ENCODE measurements at regions not wholly inside any gene's neighbourhood (a gene's known extent, or its start where the extent isn't known, plus 50 kb on each side); places are given as distances from the start of the nearest gene placed in this dataset.

DNA sequence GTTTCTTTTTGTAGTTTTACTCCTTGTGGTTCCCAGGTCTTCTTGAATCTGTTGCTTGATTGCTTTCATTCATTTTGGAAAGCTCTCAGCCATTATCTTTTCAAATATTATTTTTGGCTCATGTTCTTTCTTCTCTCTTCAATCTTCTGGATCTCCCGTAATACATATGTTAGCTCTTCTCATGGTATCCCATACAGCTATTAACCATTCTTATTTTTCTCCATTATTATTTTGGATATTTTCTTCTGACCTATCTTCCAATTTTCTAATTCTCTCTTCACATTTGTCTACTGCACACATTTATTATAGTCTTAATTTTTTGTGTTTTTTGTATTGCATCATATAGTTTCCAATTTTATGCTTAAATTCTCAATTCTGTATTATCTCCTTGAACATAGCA, 123.9 kb upstream of the ARID2 start:
- Histone ChIP-seq H3K36me3 (ENCODE audit: insufficient read depth, low read length, poor library complexity, severe bottlenecking) (no peaks in the 10 kb centered on the region), H3K4me3 (ENCODE audit: low read depth, low read length, poor library complexity, severe bottlenecking) (no peak overlapping the region), H3K4me1 (ENCODE audit: insufficient read depth, low read length, poor library complexity, severe bottlenecking) (no peaks in the 10 kb centered on the region), H3K27ac (ENCODE audit: low read depth, low read length, poor library complexity, severe bottlenecking) (no peak overlapping the region), H3K9me3 (ENCODE audit: low read depth, low read length, poor library complexity, severe bottlenecking) (peaks cover 8% of the 10 kb centered on the region), H3K27me3 (replicated peaks; ENCODE audit: insufficient read depth, low read depth, low read length, poor library complexity) (no peaks in the 10 kb centered on the region)
- POLR2A ChIA-PET (ENCODE audit: low non-redundant PET), result no interaction called here
- intact Hi-C loops (cut with micrococcal nuclease; ENCODE audit: unreplicated experiment), result no loop called here
- BruUV-seq (replicated peaks), result no TSS peak
- no peak for TF ChIP-seq EZH2 (IDR thresholded peaks at IDR 0.05; ENCODE audit: borderline replicate concordance, low read depth, low read length, poor library complexity, severe bottlenecking)
- TF ChIP-seq, protein P1, sequence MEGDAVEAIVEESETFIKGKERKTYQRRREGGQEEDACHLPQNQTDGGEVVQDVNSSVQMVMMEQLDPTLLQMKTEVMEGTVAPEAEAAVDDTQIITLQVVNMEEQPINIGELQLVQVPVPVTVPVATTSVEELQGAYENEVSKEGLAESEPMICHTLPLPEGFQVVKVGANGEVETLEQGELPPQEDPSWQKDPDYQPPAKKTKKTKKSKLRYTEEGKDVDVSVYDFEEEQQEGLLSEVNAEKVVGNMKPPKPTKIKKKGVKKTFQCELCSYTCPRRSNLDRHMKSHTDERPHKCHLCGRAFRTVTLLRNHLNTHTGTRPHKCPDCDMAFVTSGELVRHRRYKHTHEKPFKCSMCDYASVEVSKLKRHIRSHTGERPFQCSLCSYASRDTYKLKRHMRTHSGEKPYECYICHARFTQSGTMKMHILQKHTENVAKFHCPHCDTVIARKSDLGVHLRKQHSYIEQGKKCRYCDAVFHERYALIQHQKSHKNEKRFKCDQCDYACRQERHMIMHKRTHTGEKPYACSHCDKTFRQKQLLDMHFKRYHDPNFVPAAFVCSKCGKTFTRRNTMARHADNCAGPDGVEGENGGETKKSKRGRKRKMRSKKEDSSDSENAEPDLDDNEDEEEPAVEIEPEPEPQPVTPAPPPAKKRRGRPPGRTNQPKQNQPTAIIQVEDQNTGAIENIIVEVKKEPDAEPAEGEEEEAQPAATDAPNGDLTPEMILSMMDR (conservative IDR thresholded peaks at IDR 0.05; ENCODE audit: low read depth, low read length), result no peak
- no peak for DNase-seq (ENCODE audit: low spot score)
- CTCF ChIA-PET, result no interaction called here

DNA sequence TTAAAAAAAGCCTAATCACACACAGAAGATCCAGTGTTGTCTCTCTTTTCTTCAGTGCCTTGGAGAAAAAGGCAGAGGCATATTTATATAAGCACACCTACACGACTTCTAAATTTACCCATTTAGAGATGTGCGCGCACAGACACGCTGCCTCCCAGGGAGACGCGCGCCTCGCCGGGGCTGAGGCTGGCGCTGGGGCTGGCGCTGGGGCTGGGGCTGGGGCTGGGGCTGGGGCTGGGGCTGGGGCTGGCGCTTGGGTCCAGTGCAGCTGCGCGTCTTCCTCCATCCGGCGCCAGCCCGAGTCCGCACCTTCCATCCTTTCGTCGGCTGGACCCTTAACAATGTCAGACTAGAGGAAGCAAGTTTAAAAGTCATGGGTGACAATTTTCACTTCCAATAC, 118.4 kb upstream of the ARID2 start:
- POLR2A ChIA-PET (ENCODE audit: low non-redundant PET), result no interaction called here
- intact Hi-C loops (cut with micrococcal nuclease; ENCODE audit: unreplicated experiment), result no loop called here
- DNase-seq (ENCODE audit: low spot score), result no peak
- Histone ChIP-seq H3K27ac (ENCODE audit: low read depth, low read length, poor library complexity, severe bottlenecking) (no peak overlapping the region), H3K4me3 (ENCODE audit: low read depth, low read length, poor library complexity, severe bottlenecking) (no peak overlapping the region), H3K27me3 (replicated peaks; ENCODE audit: insufficient read depth, low read depth, low read length, poor library complexity) (no peaks in the 10 kb centered on the region), H3K4me1 (ENCODE audit: insufficient read depth, low read length, poor library complexity, severe bottlenecking) (no peaks in the 10 kb centered on the region), H3K36me3 (ENCODE audit: insufficient read depth, low read length, poor library complexity, severe bottlenecking) (no peaks in the 10 kb centered on the region), H3K9me3 (ENCODE audit: low read depth, low read length, poor library complexity, severe bottlenecking) (no peaks in the 10 kb centered on the region)
- TF ChIP-seq, protein P1 (conservative IDR thresholded peaks at IDR 0.05; ENCODE audit: low read depth, low read length), result no peak
- TF ChIP-seq EZH2 (IDR thresholded peaks at IDR 0.05; ENCODE audit: borderline replicate concordance, low read depth, low read length, poor library complexity, severe bottlenecking), result no peak
- no TSS peak for BruUV-seq (replicated peaks)
- CTCF ChIA-PET, result no interaction called here

DNA sequence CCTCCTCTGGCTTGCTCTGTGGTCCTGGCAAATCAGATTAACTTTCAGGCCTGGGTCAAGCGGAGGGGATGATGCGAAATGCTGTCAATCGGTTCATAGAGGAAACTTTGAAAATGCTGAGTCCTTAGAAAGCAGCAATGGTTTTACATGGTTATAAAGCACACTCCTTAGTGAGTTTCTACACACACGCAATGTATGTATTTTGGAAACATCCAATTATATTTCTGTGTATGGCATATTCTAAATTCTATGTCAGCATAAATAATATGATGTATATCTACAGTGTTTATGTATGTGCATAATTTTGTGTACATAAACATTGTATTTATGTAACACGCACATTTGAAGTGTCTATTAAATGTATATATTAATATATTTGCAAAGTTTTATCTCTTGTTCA, 118.0 kb upstream of the ARID2 start:
- H3K9me3 ChIP-seq (ENCODE audit: low read depth, low read length, poor library complexity, severe bottlenecking), result no peaks in the 10 kb centered on the region
- H3K27ac ChIP-seq (ENCODE audit: low read depth, low read length, poor library complexity, severe bottlenecking), result no peak overlapping the region
- no peaks in the 10 kb centered on the region for H3K4me1 ChIP-seq (ENCODE audit: insufficient read depth, low read length, poor library complexity, severe bottlenecking)
- BruUV-seq (replicated peaks), result no TSS peak
- TF ChIP-seq, protein P1 (conservative IDR thresholded peaks at IDR 0.05; ENCODE audit: low read depth, low read length), result no peak
- no peak for TF ChIP-seq EZH2 (IDR thresholded peaks at IDR 0.05; ENCODE audit: borderline replicate concordance, low read depth, low read length, poor library complexity, severe bottlenecking)
- ChIA-PET POLR2A (ENCODE audit: low non-redundant PET) (no interaction called here), CTCF (no interaction called here)
- DNase-seq (ENCODE audit: low spot score), result no peak
- no peak overlapping the region for H3K4me3 ChIP-seq (ENCODE audit: low read depth, low read length, poor library complexity, severe bottlenecking)
- intact Hi-C loops (cut with micrococcal nuclease; ENCODE audit: unreplicated experiment), result no loop called here
- no peaks in the 10 kb centered on the region for H3K27me3 ChIP-seq (replicated peaks; ENCODE audit: insufficient read depth, low read depth, low read length, poor library complexity)
- H3K36me3 ChIP-seq (ENCODE audit: insufficient read depth, low read length, poor library complexity, severe bottlenecking), result no peaks in the 10 kb centered on the region

Data from A673 (cell line).